A673 (cell line): ENCODE measurements at regions not wholly inside any gene's neighbourhood (a gene's known extent, or its start where the extent isn't known, plus 50 kb on each side); places are given as distances from the start of the nearest gene placed in this dataset.

Experiments
- EZH2 ChIP-seq: fragments of 200-600 bp; sonication (generic); IDR thresholded peaks from 2 replicates; pipeline ENCODE4 v1.6.1; 2017; ENCODE audit warnings: borderline replicate concordance, low read depth, mild to moderate bottlenecking, mixed read lengths, antibody characterized with exemption, low read length; ENCODE audit not compliant: poor library complexity, severe bottlenecking
- TF ChIP-seq, protein P1 (sequence below): fragments of 300-800, 200-600 bp; sonication (generic); conservative IDR thresholded peaks from 2 replicates; pipeline ENCODE4 v1.5.1; 2017; ENCODE audit warnings: low read depth, mild to moderate bottlenecking, antibody characterized with exemption, low read length, moderate library complexity, mixed read lengths

DNA sequence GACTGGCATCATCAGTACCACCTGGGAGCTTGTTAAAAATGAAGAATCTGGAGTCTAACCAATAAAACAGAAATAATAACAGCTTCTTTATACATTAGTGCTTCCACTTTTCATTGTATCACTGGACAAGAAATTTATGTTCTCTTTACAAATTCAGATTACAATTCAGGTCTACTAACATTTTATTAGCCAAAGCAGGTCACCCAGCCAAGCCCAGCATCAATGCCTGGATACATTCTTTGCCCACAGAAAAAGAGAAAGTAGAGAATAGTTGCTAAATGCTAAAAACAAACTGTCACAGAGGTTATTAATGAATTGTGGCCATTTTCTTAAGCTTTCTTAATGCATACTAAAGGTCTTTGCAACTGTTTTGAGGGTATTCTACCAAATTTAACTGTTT lies 458.3 kb downstream of the BTBD3 start:
- TF ChIP-seq, protein P1, sequence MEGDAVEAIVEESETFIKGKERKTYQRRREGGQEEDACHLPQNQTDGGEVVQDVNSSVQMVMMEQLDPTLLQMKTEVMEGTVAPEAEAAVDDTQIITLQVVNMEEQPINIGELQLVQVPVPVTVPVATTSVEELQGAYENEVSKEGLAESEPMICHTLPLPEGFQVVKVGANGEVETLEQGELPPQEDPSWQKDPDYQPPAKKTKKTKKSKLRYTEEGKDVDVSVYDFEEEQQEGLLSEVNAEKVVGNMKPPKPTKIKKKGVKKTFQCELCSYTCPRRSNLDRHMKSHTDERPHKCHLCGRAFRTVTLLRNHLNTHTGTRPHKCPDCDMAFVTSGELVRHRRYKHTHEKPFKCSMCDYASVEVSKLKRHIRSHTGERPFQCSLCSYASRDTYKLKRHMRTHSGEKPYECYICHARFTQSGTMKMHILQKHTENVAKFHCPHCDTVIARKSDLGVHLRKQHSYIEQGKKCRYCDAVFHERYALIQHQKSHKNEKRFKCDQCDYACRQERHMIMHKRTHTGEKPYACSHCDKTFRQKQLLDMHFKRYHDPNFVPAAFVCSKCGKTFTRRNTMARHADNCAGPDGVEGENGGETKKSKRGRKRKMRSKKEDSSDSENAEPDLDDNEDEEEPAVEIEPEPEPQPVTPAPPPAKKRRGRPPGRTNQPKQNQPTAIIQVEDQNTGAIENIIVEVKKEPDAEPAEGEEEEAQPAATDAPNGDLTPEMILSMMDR: no peak
- no peak for TF ChIP-seq EZH2
